SK-N-SH (cell line): ENCODE measurements at regions not wholly inside any gene's neighbourhood (a gene's known extent, or its start where the extent isn't known, plus 50 kb on each side); places are given as distances from the start of the nearest gene placed in this dataset.

ENCODE experiments used
- CTCF ChIA-PET: fragments of 300-600, 350-600 bp; formaldehyde crosslinking; extraction: SDS; loops from one replicate; lab custom pipeline; 2021; lab: Yijun Ruan, JAX
- POLR2A ChIA-PET: fragments of 350-600 bp; sonication (Branson Sonifier 250); formaldehyde crosslinking; extraction: SDS; loops from one replicate; lab custom pipeline; 2020; ENCODE audit warnings: antibody characterized with exemption, inconsistent platforms; lab: Yijun Ruan, JAX
- DNase-seq: peaks from one replicate; pipeline ENCODE4 v3.0.0; 2012
- H2AFZ ChIP-seq: fragments of 200-600 bp; sonication (generic); 2 replicates; pipeline ENCODE4 v1.8.1; 2016; ENCODE audit warnings: antibody characterized with exemption, mild to moderate bottlenecking, low read depth
- H3F3A ChIP-seq: fragments of 200-600 bp; sonication (generic); replicated peaks from 2 replicates; pipeline ENCODE3; 2016; ENCODE audit warnings: antibody characterized with exemption, mild to moderate bottlenecking; ENCODE audit not compliant: insufficient read depth
- H3K27ac ChIP-seq, 2 experiments: fragments of 200-500 bp in 1 of 2; fragments of 200-600 bp in 1 of 2; sonication (Bioruptor generic) in 1 of 2; sonication (generic), shearing (Covaris generic) in 1 of 2; 2 replicates each; pipeline versions ENCODE4 v1.5.1 to v1.6.1; 2014 to 2016; ENCODE audit warnings: low read depth in 2 of 2, inconsistent platforms in 1 of 2, low read length in 1 of 2, mild to moderate bottlenecking in 1 of 2, mixed read lengths in 1 of 2
- H3K27me3 ChIP-seq: fragments of 200-600 bp; sonication (generic), shearing (Covaris generic); 2 replicates; pipeline ENCODE4 v1.6.1; 2016; ENCODE audit warnings: mixed run types; ENCODE audit not compliant: insufficient read depth
- H3K36me3 ChIP-seq, 2 experiments: fragments of 200-500 bp in 1 of 2; fragments of 200-600 bp in 1 of 2; sonication (Bioruptor generic) in 1 of 2; sonication (generic) in 1 of 2; replicated peaks in 1 of 2; 2 replicates each; pipeline versions ENCODE3 to v1.5.1; 2014 to 2016; ENCODE audit warnings: low read length in 1 of 2, mild to moderate bottlenecking in 1 of 2; ENCODE audit not compliant: insufficient read depth in 2 of 2, control insufficient read depth in 1 of 2
- H3K4me1 ChIP-seq, 2 experiments: fragments of 200-500 bp in 1 of 2; fragments of 200-600 bp in 1 of 2; sonication (Bioruptor generic) in 1 of 2; sonication (generic), shearing (Covaris generic) in 1 of 2; 2 replicates each; pipeline versions ENCODE4 v1.5.1 to v1.6.1; 2014 to 2016; ENCODE audit warnings: low read depth in 1 of 2, low read length in 1 of 2, mixed run types in 1 of 2; ENCODE audit not compliant: insufficient read depth in 2 of 2, control insufficient read depth in 1 of 2
- H3K4me2 ChIP-seq: fragments of 200-600 bp; sonication (generic), shearing (Covaris generic); 2 replicates; pipeline ENCODE4 v1.6.1; 2017; ENCODE audit warnings: mixed run types
- H3K4me3 ChIP-seq, 2 experiments: fragments of 200-500 bp in 1 of 2; fragments of 200-600 bp in 1 of 2; sonication (Bioruptor generic) in 1 of 2; sonication (generic), shearing (Covaris generic) in 1 of 2; 2 replicates each; pipeline versions ENCODE4 v1.5.1 to v1.8.1; 2014 to 2016; ENCODE audit warnings: low read depth in 2 of 2, inconsistent platforms in 1 of 2, low read length in 1 of 2, mild to moderate bottlenecking in 1 of 2, mixed read lengths in 1 of 2, moderate library complexity in 1 of 2
- H3K79me2 ChIP-seq: fragments of 200-600 bp; sonication (generic); 2 replicates; pipeline ENCODE4 v1.8.1; 2017; ENCODE audit warnings: mild to moderate bottlenecking; ENCODE audit not compliant: insufficient read depth
- H3K9ac ChIP-seq: fragments of 200-600 bp; sonication (generic); 2 replicates; pipeline ENCODE4 v1.6.1; 2017; ENCODE audit warnings: mixed run types
- H3K9me2 ChIP-seq: fragments of 200-600 bp; sonication (generic); 2 replicates; pipeline ENCODE4 v1.6.1; 2017; ENCODE audit warnings: mixed run types
- H3K9me3 ChIP-seq: fragments of 200-600 bp; sonication (generic); 2 replicates; pipeline ENCODE4 v1.6.1; 2017; ENCODE audit warnings: mixed run types, mild to moderate bottlenecking, moderate library complexity
- H4K20me1 ChIP-seq: fragments of 200-600 bp; sonication (generic); 2 replicates; pipeline ENCODE4 v1.6.1; 2017; ENCODE audit warnings: mild to moderate bottlenecking, mixed run types; ENCODE audit not compliant: insufficient read depth
- EZH2phosphoT487 ChIP-seq: fragments of 200-600 bp; sonication (generic); IDR thresholded peaks from 2 replicates; pipeline ENCODE4 v1.6.1; 2017; ENCODE audit warnings: low read depth, mixed run types, mild to moderate bottlenecking, antibody characterized with exemption, moderate library complexity, borderline replicate concordance
- FOXM1 ChIP-seq: IDR thresholded peaks from 2 replicates; pipeline ENCODE4 v1.4.0; 2012; ENCODE audit warnings: low read depth, mild to moderate bottlenecking
- GATA2 ChIP-seq: sonication (generic); formaldehyde crosslinking; IDR thresholded peaks from 2 replicates; pipeline ENCODE4 v1.5.0; 2020; ENCODE audit warnings: mild to moderate bottlenecking, missing genetic modification reagents
- MXI1 ChIP-seq: IDR thresholded peaks from 2 replicates; pipeline ENCODE4 v1.6.1; 2012; ENCODE audit warnings: mild to moderate bottlenecking, low read depth, low read length, improper control_type of control experiment
- POLR2AphosphoS5 ChIP-seq: IDR thresholded peaks from 2 replicates; pipeline ENCODE4 v1.6.1; 2012; ENCODE audit warnings: low read depth, low read length
- RCOR1 ChIP-seq: fragments of 150-350 bp; IDR thresholded peaks from 2 replicates; pipeline ENCODE4 v1.6.1; 2017; ENCODE audit warnings: antibody characterized with exemption, low read length
- RFX5 ChIP-seq: IDR thresholded peaks from 2 replicates; pipeline ENCODE4 v1.6.1; 2012; ENCODE audit warnings: mild to moderate bottlenecking, improper control_type of control experiment, low read length
- SIN3A ChIP-seq: IDR thresholded peaks from 2 replicates; pipeline ENCODE4 v1.6.1; 2012; ENCODE audit warnings: low read depth, mild to moderate bottlenecking, low read length, moderate library complexity, borderline replicate concordance
- SMC3 ChIP-seq: IDR thresholded peaks from 2 replicates; pipeline ENCODE4 v1.6.1; 2012; ENCODE audit warnings: low read depth, low read length, improper control_type of control experiment
- TCF12 ChIP-seq: IDR thresholded peaks from 2 replicates; pipeline ENCODE4 v1.4.0; 2012
- TEAD4 ChIP-seq: IDR thresholded peaks from 2 replicates; pipeline ENCODE4 v1.4.0; 2012; ENCODE audit warnings: mild to moderate bottlenecking, borderline replicate concordance; ENCODE audit not compliant: insufficient read depth
- WGBS: methylation state at CpG from one replicate; pipeline ENCODE4 v1.1.6; 2017; ENCODE audit warnings: low lambda C conversion rate; 5-methylcytosine and 5-hydroxymethylcytosine counted together
- TF ChIP-seq, protein P1 (sequence below): fragments of 150-350 bp; IDR thresholded peaks from 2 replicates; pipeline ENCODE4 v1.6.1; 2016; ENCODE audit warnings: mild to moderate bottlenecking, low read depth, low read length
- TF ChIP-seq, protein P2 (sequence below): IDR thresholded peaks from 2 replicates; pipeline ENCODE4; 2012
- TF ChIP-seq, protein P3 (sequence below): IDR thresholded peaks from 2 replicates; pipeline ENCODE4 v1.6.1; 2012; ENCODE audit warnings: mild to moderate bottlenecking, low read depth, low read length, moderate library complexity
- TF ChIP-seq, protein P4 (sequence below): IDR thresholded peaks from 2 replicates; pipeline ENCODE4 v1.4.0; 2012; ENCODE audit warnings: low read depth, borderline replicate concordance
- TF ChIP-seq, protein P5 (sequence below): fragments of 150-350 bp; IDR thresholded peaks from 2 replicates; pipeline ENCODE4 v1.6.1; 2017; ENCODE audit warnings: antibody characterized with exemption, low read length, low read depth, borderline replicate concordance
- TF ChIP-seq, protein P6 (sequence below): IDR thresholded peaks from 2 replicates; pipeline ENCODE4 v1.4.0; 2012; ENCODE audit warnings: low read depth

DNA sequence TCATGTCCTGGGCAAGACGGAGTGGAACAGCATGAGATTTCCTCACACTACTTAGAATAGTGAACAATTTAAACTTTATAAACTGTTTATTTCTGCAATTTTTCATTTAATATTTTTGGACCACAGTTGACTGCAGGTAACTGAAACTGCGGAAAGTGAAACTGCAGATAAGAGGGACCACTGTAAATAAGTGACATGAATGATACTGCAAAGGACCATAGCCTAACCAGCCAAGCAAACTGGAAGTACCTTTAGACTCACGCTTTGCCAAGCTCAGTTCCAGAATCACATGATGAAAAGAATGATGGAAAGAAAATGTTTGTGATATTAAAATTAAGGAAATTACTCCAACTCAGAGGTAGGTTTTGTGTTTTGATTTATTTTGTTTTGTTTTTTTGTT is 94.6 kb upstream of the ITGA4 start:
- 83% methylated on average over 3 of the region's 3 CpGs for WGBS
- H3K27me3 ChIP-seq = no peaks in the 10 kb centered on the region
- no peak for DNase-seq
- CTCF ChIA-PET = interaction anchor here (1.6 kb wide), 1 partner anchor 104 kb away, joined by 4 read pairs; no protein-coding TSS in a partner anchor
- H3F3A ChIP-seq = no peaks in the 10 kb centered on the region
- H3K9ac ChIP-seq = no peak overlapping the region
- H3K9me3 ChIP-seq = no peaks in the 10 kb centered on the region
- H3K79me2 ChIP-seq = no peaks in the 10 kb centered on the region
- no peak for TF ChIP-seq EZH2phosphoT487
- TF ChIP-seq, protein P1, sequence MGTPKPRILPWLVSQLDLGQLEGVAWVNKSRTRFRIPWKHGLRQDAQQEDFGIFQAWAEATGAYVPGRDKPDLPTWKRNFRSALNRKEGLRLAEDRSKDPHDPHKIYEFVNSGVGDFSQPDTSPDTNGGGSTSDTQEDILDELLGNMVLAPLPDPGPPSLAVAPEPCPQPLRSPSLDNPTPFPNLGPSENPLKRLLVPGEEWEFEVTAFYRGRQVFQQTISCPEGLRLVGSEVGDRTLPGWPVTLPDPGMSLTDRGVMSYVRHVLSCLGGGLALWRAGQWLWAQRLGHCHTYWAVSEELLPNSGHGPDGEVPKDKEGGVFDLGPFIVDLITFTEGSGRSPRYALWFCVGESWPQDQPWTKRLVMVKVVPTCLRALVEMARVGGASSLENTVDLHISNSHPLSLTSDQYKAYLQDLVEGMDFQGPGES = no peak
- no peak for TF ChIP-seq SMC3
- TF ChIP-seq TEAD4 = no peak
- no peak for TF ChIP-seq POLR2AphosphoS5
- no peak for TF ChIP-seq TCF12
- TF ChIP-seq, protein P2, sequence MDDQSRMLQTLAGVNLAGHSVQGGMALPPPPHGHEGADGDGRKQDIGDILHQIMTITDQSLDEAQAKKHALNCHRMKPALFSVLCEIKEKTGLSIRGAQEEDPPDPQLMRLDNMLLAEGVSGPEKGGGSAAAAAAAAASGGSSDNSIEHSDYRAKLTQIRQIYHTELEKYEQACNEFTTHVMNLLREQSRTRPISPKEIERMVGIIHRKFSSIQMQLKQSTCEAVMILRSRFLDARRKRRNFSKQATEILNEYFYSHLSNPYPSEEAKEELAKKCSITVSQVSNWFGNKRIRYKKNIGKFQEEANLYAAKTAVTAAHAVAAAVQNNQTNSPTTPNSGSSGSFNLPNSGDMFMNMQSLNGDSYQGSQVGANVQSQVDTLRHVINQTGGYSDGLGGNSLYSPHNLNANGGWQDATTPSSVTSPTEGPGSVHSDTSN = no peak
- TF ChIP-seq SIN3A = no peak
- no peak for TF ChIP-seq GATA2 (CRISPR knock-in tag)
- TF ChIP-seq RFX5 = no peak
- TF ChIP-seq, protein P3, sequence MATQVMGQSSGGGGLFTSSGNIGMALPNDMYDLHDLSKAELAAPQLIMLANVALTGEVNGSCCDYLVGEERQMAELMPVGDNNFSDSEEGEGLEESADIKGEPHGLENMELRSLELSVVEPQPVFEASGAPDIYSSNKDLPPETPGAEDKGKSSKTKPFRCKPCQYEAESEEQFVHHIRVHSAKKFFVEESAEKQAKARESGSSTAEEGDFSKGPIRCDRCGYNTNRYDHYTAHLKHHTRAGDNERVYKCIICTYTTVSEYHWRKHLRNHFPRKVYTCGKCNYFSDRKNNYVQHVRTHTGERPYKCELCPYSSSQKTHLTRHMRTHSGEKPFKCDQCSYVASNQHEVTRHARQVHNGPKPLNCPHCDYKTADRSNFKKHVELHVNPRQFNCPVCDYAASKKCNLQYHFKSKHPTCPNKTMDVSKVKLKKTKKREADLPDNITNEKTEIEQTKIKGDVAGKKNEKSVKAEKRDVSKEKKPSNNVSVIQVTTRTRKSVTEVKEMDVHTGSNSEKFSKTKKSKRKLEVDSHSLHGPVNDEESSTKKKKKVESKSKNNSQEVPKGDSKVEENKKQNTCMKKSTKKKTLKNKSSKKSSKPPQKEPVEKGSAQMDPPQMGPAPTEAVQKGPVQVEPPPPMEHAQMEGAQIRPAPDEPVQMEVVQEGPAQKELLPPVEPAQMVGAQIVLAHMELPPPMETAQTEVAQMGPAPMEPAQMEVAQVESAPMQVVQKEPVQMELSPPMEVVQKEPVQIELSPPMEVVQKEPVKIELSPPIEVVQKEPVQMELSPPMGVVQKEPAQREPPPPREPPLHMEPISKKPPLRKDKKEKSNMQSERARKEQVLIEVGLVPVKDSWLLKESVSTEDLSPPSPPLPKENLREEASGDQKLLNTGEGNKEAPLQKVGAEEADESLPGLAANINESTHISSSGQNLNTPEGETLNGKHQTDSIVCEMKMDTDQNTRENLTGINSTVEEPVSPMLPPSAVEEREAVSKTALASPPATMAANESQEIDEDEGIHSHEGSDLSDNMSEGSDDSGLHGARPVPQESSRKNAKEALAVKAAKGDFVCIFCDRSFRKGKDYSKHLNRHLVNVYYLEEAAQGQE = no peak
- no peak for TF ChIP-seq FOXM1
- TF ChIP-seq, protein P4, sequence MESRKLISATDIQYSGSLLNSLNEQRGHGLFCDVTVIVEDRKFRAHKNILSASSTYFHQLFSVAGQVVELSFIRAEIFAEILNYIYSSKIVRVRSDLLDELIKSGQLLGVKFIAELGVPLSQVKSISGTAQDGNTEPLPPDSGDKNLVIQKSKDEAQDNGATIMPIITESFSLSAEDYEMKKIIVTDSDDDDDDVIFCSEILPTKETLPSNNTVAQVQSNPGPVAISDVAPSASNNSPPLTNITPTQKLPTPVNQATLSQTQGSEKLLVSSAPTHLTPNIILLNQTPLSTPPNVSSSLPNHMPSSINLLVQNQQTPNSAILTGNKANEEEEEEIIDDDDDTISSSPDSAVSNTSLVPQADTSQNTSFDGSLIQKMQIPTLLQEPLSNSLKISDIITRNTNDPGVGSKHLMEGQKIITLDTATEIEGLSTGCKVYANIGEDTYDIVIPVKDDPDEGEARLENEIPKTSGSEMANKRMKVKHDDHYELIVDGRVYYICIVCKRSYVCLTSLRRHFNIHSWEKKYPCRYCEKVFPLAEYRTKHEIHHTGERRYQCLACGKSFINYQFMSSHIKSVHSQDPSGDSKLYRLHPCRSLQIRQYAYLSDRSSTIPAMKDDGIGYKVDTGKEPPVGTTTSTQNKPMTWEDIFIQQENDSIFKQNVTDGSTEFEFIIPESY = no peak
- TF ChIP-seq, protein P5, sequence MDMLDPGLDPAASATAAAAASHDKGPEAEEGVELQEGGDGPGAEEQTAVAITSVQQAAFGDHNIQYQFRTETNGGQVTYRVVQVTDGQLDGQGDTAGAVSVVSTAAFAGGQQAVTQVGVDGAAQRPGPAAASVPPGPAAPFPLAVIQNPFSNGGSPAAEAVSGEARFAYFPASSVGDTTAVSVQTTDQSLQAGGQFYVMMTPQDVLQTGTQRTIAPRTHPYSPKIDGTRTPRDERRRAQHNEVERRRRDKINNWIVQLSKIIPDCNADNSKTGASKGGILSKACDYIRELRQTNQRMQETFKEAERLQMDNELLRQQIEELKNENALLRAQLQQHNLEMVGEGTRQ = no peak
- TF ChIP-seq, protein P6, sequence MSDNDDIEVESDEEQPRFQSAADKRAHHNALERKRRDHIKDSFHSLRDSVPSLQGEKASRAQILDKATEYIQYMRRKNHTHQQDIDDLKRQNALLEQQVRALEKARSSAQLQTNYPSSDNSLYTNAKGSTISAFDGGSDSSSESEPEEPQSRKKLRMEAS = no peak
- TF ChIP-seq RCOR1 = no peak
- TF ChIP-seq MXI1 = no peak
- no peak overlapping the region for H3K4me2 ChIP-seq
- H2AFZ ChIP-seq = no peak overlapping the region
- H3K9me2 ChIP-seq = no peaks in the 10 kb centered on the region
- POLR2A ChIA-PET = no interaction called here
- no peaks in the 10 kb centered on the region for H3K4me1 ChIP-seq
- no peak overlapping the region for H3K27ac ChIP-seq
- H3K4me3 ChIP-seq = no peak overlapping the region
- H3K36me3 ChIP-seq = no peaks in the 10 kb centered on the region
- no peaks in the 10 kb centered on the region for H4K20me1 ChIP-seq
